A549 (cell line): ENCODE measurements at regions not wholly inside any gene's neighbourhood (a gene's known extent, or its start where the extent isn't known, plus 50 kb on each side); places are given as distances from the start of the nearest gene placed in this dataset.

Experiments used
- CEBPB ChIP-seq, 2 experiments: fragments of >200 bp in 1 of 2; sonication (Bioruptor Twin) in 1 of 2; formaldehyde crosslinking in 1 of 2; IDR thresholded peaks; 2 replicates each; pipeline ENCODE4 v1.6.1; 2012 to 2016
- EP300 ChIP-seq, 2 experiments: fragments of >200 bp; sonication (Bioruptor Twin); formaldehyde crosslinking; IDR thresholded peaks; 2 replicates in 1 of 2; 3 replicates in 1 of 2; pipeline ENCODE4 v1.6.1; 2016 to 2017
- KDM1A ChIP-seq: fragments of 200-600 bp; sonication (generic); IDR thresholded peaks from 2 replicates; pipeline ENCODE4 v1.6.1; 2016; ENCODE audit warnings: low read depth, mild to moderate bottlenecking
- KDM5A ChIP-seq: fragments of 200-600 bp; sonication (generic); IDR thresholded peaks from 2 replicates; pipeline ENCODE4 v1.6.1; 2016; ENCODE audit warnings: antibody characterized with exemption, mild to moderate bottlenecking
- MAX ChIP-seq: IDR thresholded peaks from 2 replicates; pipeline ENCODE4 v1.6.1; 2012
- NFE2L2 ChIP-seq: fragments of 150-350 bp; conservative IDR thresholded peaks from 2 replicates; pipeline ENCODE4 v1.6.1; 2014; ENCODE audit warnings: low read length
- POLR2A ChIP-seq: IDR thresholded peaks from 2 replicates; pipeline ENCODE4 v1.6.1; 2012; ENCODE audit warnings: mild to moderate bottlenecking, low read length
- REST ChIP-seq: fragments of 200-600 bp; sonication (generic); IDR thresholded peaks from 2 replicates; pipeline ENCODE4 v1.6.1; 2016; ENCODE audit warnings: antibody characterized with exemption, mild to moderate bottlenecking, moderate library complexity
- USF2 ChIP-seq: fragments of 450-650 bp; IDR thresholded peaks from 2 replicates; pipeline ENCODE4 v1.6.1; 2014; ENCODE audit warnings: antibody characterized with exemption
- TF ChIP-seq, protein P1 (sequence below): fragments of 250-450 bp; sonication (Bioruptor Pico); IDR thresholded peaks from 2 replicates; pipeline ENCODE4 v1.5.0; 2021; ENCODE audit warnings: mild to moderate bottlenecking, moderate library complexity, borderline replicate concordance
- TF ChIP-seq, protein P2 (sequence below): fragments of >200 bp; sonication (Bioruptor Twin); formaldehyde crosslinking; IDR thresholded peaks from 3 replicates; pipeline ENCODE4 v1.5.1; 2016
- TF ChIP-seq, protein P3 (sequence below): fragments of 150-350 bp; IDR thresholded peaks from 2 replicates; pipeline ENCODE4 v1.6.1; 2014; ENCODE audit warnings: low read depth, mild to moderate bottlenecking, low read length

DNA sequence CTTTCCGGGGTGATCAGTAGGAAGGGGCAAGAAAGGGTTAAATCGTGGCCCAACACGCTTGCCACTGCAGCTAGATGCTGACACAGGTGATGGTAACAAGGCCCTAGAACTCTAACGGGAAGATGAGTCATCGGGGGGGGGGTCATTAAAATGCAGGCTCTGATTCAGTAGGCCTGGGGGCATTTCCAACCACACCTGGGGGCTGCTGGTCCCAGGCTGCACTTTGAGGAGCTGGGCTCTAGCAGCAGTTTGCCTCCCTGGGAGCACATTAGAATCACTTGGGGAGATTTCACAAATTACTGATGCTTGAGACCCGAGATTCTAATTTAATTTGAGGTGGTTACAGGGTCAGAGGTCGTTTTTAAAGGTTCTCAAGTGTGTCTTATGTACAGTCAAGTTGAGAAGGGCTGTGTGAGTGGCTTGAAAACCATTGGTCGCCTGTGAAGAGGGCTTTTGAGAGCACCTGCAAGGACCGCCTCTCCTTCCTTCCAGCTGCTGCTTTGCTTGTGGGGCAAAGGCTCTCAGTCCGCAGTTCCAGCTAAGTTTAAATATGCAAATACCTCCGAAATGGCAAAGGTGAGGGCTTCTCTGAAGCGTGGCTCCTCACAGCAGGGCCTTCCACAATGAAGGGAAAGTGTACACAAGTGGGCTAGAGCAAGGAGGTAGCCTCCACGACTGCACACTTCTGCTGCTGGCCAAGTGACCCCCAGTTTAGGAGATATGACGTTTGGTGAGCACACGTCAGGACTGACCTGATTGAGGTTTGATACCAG lies 84.2 kb upstream of the KCNK12 start:
- TF ChIP-seq, protein P1, sequence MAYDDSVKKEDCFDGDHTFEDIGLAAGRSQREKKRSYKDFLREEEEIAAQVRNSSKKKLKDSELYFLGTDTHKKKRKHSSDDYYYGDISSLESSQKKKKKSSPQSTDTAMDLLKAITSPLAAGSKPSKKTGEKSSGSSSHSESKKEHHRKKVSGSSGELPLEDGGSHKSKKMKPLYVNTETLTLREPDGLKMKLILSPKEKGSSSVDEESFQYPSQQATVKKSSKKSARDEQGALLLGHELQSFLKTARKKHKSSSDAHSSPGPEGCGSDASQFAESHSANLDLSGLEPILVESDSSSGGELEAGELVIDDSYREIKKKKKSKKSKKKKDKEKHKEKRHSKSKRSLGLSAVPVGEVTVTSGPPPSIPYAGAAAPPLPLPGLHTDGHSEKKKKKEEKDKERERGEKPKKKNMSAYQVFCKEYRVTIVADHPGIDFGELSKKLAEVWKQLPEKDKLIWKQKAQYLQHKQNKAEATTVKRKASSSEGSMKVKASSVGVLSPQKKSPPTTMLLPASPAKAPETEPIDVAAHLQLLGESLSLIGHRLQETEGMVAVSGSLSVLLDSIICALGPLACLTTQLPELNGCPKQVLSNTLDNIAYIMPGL (CRISPR knock-in tag): no peak
- TF ChIP-seq EP300 (IDR thresholded peaks at IDR 0.05): no peak
- no peak for TF ChIP-seq KDM5A
- no peak for TF ChIP-seq CEBPB (IDR thresholded peaks at IDR 0.05)
- TF ChIP-seq, protein P2, sequence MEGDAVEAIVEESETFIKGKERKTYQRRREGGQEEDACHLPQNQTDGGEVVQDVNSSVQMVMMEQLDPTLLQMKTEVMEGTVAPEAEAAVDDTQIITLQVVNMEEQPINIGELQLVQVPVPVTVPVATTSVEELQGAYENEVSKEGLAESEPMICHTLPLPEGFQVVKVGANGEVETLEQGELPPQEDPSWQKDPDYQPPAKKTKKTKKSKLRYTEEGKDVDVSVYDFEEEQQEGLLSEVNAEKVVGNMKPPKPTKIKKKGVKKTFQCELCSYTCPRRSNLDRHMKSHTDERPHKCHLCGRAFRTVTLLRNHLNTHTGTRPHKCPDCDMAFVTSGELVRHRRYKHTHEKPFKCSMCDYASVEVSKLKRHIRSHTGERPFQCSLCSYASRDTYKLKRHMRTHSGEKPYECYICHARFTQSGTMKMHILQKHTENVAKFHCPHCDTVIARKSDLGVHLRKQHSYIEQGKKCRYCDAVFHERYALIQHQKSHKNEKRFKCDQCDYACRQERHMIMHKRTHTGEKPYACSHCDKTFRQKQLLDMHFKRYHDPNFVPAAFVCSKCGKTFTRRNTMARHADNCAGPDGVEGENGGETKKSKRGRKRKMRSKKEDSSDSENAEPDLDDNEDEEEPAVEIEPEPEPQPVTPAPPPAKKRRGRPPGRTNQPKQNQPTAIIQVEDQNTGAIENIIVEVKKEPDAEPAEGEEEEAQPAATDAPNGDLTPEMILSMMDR: no peak
- TF ChIP-seq MAX: no peak
- no peak for TF ChIP-seq POLR2A
- no peak for TF ChIP-seq REST
- TF ChIP-seq NFE2L2: no peak
- TF ChIP-seq, protein P3, sequence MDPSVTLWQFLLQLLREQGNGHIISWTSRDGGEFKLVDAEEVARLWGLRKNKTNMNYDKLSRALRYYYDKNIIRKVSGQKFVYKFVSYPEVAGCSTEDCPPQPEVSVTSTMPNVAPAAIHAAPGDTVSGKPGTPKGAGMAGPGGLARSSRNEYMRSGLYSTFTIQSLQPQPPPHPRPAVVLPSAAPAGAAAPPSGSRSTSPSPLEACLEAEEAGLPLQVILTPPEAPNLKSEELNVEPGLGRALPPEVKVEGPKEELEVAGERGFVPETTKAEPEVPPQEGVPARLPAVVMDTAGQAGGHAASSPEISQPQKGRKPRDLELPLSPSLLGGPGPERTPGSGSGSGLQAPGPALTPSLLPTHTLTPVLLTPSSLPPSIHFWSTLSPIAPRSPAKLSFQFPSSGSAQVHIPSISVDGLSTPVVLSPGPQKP: no peak
- no peak for TF ChIP-seq USF2
- no peak for TF ChIP-seq KDM1A
